Keratinocyte (primary cell): ENCODE measurements at regions not wholly inside any gene's neighbourhood (a gene's known extent, or its start where the extent isn't known, plus 50 kb on each side); places are given as distances from the start of the nearest gene placed in this dataset.

Experiments
- DNase-seq: peaks from one replicate; pipeline ENCODE4 v3.0.0-alpha.2; 2011; ENCODE audit warnings: low read depth, missing footprints, low spot score
- FAIRE-seq: peaks from 2 replicates; lab custom pipeline; 2011; peaks lifted over from hg19 to GRCh38; lab: Jason Lieb, UNC
- H2AFZ ChIP-seq: 2 replicates; pipeline ENCODE4 v1.6.0; 2012; ENCODE audit warnings: low read length, control low read depth, inconsistent platforms; ENCODE audit not compliant: control insufficient read depth
- H3K27ac ChIP-seq: 2 replicates; pipeline ENCODE4 v1.5.1; 2011; ENCODE audit warnings: low read length; ENCODE audit not compliant: control insufficient read depth, insufficient read depth
- H3K27me3 ChIP-seq: 3 replicates; pipeline ENCODE4 v1.6.0; 2011; ENCODE audit warnings: low read length; ENCODE audit not compliant: control insufficient read depth, insufficient read depth; ENCODE audit errors: extremely low read depth
- H3K36me3 ChIP-seq, 2 experiments: 2 replicates in 1 of 2; 3 replicates in 1 of 2; pipeline ENCODE4 v1.5.1; 2011; ENCODE audit warnings: low read length in 2 of 2, mild to moderate bottlenecking in 1 of 2; ENCODE audit not compliant: control insufficient read depth in 2 of 2, insufficient read depth in 2 of 2; ENCODE audit errors: extremely low read depth in 1 of 2
- H3K4me1 ChIP-seq: 3 replicates; pipeline ENCODE4 v1.5.1; 2011; ENCODE audit warnings: low read length; ENCODE audit not compliant: control insufficient read depth, insufficient read depth; ENCODE audit errors: extremely low read depth
- H3K4me2 ChIP-seq: 3 replicates; pipeline ENCODE4 v1.6.0; 2011; ENCODE audit warnings: low read depth, low read length; ENCODE audit not compliant: control insufficient read depth, insufficient read depth; ENCODE audit errors: extremely low read depth
- H3K4me3 ChIP-seq, 3 experiments: fragments of 200-600 bp in 1 of 3; sonication (generic) in 1 of 3; 2 replicates in 2 of 3; 3 replicates in 1 of 3; pipeline ENCODE4 v1.5.1; 2011 to 2016; ENCODE audit warnings: low read length in 3 of 3, mild to moderate bottlenecking in 3 of 3, control low read depth in 2 of 3, inconsistent platforms in 1 of 3, low read depth in 1 of 3, mixed read lengths in 1 of 3, mixed run types in 1 of 3, moderate library complexity in 1 of 3; ENCODE audit not compliant: control insufficient read depth in 2 of 3, insufficient read depth in 2 of 3; ENCODE audit errors: extremely low read depth in 1 of 3
- H3K79me2 ChIP-seq: 2 replicates; pipeline ENCODE4 v1.6.0; 2012; ENCODE audit warnings: low read length; ENCODE audit not compliant: control insufficient read depth, insufficient read depth
- H3K9ac ChIP-seq: 3 replicates; pipeline ENCODE4 v1.6.0; 2011; ENCODE audit warnings: low read length; ENCODE audit not compliant: control insufficient read depth, insufficient read depth; ENCODE audit errors: extremely low read depth
- H3K9me1 ChIP-seq: 3 replicates; pipeline ENCODE4 v1.6.0; 2011; ENCODE audit warnings: low read length; ENCODE audit not compliant: control insufficient read depth, insufficient read depth; ENCODE audit errors: extremely low read depth
- H3K9me3 ChIP-seq: 2 replicates; pipeline ENCODE4 v1.5.1; 2012; ENCODE audit warnings: low read depth, low read length; ENCODE audit not compliant: control insufficient read depth
- H4K20me1 ChIP-seq: 3 replicates; pipeline ENCODE4 v1.6.0; 2011; ENCODE audit warnings: low read length; ENCODE audit not compliant: control insufficient read depth, insufficient read depth; ENCODE audit errors: extremely low read depth
- CTCF ChIP-seq, 3 experiments: IDR thresholded peaks in 1 of 3; conservative IDR thresholded peaks in 1 of 3; optimal IDR thresholded peaks in 1 of 3; 2 replicates in 2 of 3; 3 replicates in 1 of 3; pipeline versions ENCODE3 to v1.5.1; 2011; ENCODE audit warnings: low read length in 3 of 3, mild to moderate bottlenecking in 3 of 3, moderate library complexity in 2 of 3, control low read depth in 1 of 3, inconsistent platforms in 1 of 3; ENCODE audit not compliant: insufficient read depth in 2 of 3; ENCODE audit errors: extremely low read depth in 1 of 3
- EZH2 ChIP-seq: IDR thresholded peaks from one replicate; pipeline ENCODE4 v1.6.1; 2012; ENCODE audit warnings: inconsistent platforms, mild to moderate bottlenecking, low read length, moderate library complexity
- dilution Hi-C: fragments of 300-500 bp; cut with MboI; formaldehyde crosslinking; loops from one replicate; pipeline ENCODE4 v1.7.0; 2020; ENCODE audit warnings: low sequenced_read_pairs; ENCODE audit not compliant: extremely low pct_ligation_motif_present

- Histone ChIP-seq H3K27me3 (peaks cover 5% of the 10 kb centered on the region), H3K36me3 (no peaks in the 10 kb centered on the region), H3K4me3 (no peak overlapping the region), H3K9me1 (no peaks in the 10 kb centered on the region), H3K27ac (no peak overlapping the region), H3K4me2 (peak overlapping the region; percentile 9), H3K9me3 (no peaks in the 10 kb centered on the region), H3K9ac (no peak overlapping the region), H2AFZ (no peak overlapping the region), H3K4me1 (peaks cover 27% of the 10 kb centered on the region), H4K20me1 (no peaks in the 10 kb centered on the region), H3K79me2 (no peaks in the 10 kb centered on the region)
- dilution Hi-C loops: no loop called here
- DNase-seq: no peak
- FAIRE-seq: peak; percentile 73
- TF ChIP-seq EZH2: no peak
- peak; percentile 84 to 94 (median 90) for TF ChIP-seq CTCF (optimal IDR thresholded peaks at IDR 0.05 in 1 of 3, IDR thresholded peaks at IDR 0.05 in 1 of 3, conservative IDR thresholded peaks at IDR 0.05 in 1 of 3; ENCODE audit: extremely low read depth in 1 of 3, insufficient read depth in 2 of 3, low read length in 3 of 3)
These were observed 170.2 kb upstream of the UMPS start for GRCh38 chr3:124559846-124560574.

- no peak overlapping the region for H3K4me2 ChIP-seq
- H3K9ac ChIP-seq: no peak overlapping the region
- no peak for DNase-seq
- peaks cover 5% of the 10 kb centered on the region for H3K27me3 ChIP-seq
- H3K4me1 ChIP-seq: peaks cover 27% of the 10 kb centered on the region
- TF ChIP-seq EZH2: no peak
- no peak for TF ChIP-seq CTCF (optimal IDR thresholded peaks at IDR 0.05 in 1 of 3, IDR thresholded peaks at IDR 0.05 in 1 of 3, conservative IDR thresholded peaks at IDR 0.05 in 1 of 3; ENCODE audit: extremely low read depth in 1 of 3, insufficient read depth in 2 of 3, low read length in 3 of 3)
- H3K36me3 ChIP-seq: no peaks in the 10 kb centered on the region
- H2AFZ ChIP-seq: no peak overlapping the region
- no peak overlapping the region for H3K27ac ChIP-seq
- H4K20me1 ChIP-seq: no peaks in the 10 kb centered on the region
- H3K79me2 ChIP-seq: no peaks in the 10 kb centered on the region
- dilution Hi-C loops: no loop called here
- H3K9me1 ChIP-seq: no peaks in the 10 kb centered on the region
- H3K9me3 ChIP-seq: no peaks in the 10 kb centered on the region
- no peak for FAIRE-seq
- H3K4me3 ChIP-seq: no peak overlapping the region
These were observed 169.5 kb upstream of the UMPS start for GRCh38 chr3:124560666-124561215.
